ENCODE measurements at regions not wholly inside any gene's neighbourhood (a gene's known extent, or its start where the extent isn't known, plus 50 kb on each side); places are given as distances from the start of the nearest gene placed in this dataset.

- H3K4me2 ChIP-seq (ENCODE audit: low read length) = no peak overlapping the region
- CTCF ChIA-PET = no interaction called here
- POLR2A ChIA-PET (ENCODE audit: unreplicated experiment) = no interaction called here
- H3K9me2 ChIP-seq (replicated peaks; ENCODE audit: low read length) = no peaks in the 10 kb centered on the region
- no peak overlapping the region for H3K4me3 ChIP-seq (ENCODE audit: low read length)
- DNase-seq (no peak), ATAC-seq (no peak)
- H3F3A ChIP-seq (ENCODE audit: low read length, unreplicated experiment) = no peaks in the 10 kb centered on the region
- H3K36me3 ChIP-seq (ENCODE audit: low read depth, low read length) = no peaks in the 10 kb centered on the region
- no peaks in the 10 kb centered on the region for H3K4me1 ChIP-seq (ENCODE audit: insufficient read depth, low read length)
- no peak overlapping the region for H2AFZ ChIP-seq (ENCODE audit: low read length)
- H3K27me3 ChIP-seq (ENCODE audit: low read length) = peaks cover 24% of the 10 kb centered on the region
- no peak for TF ChIP-seq EZH2phosphoT487 (IDR thresholded peaks at IDR 0.05; ENCODE audit: borderline replicate concordance, low read length)
- TF ChIP-seq CTCF (conservative IDR thresholded peaks at IDR 0.05; ENCODE audit: low read depth, low read length) = no peak
- no peak for TF ChIP-seq EZH2 (IDR thresholded peaks at IDR 0.05; ENCODE audit: low read length, unreplicated experiment)
- no peak overlapping the region for H3K27ac ChIP-seq (ENCODE audit: low read length)
- no peaks in the 10 kb centered on the region for H3K9me3 ChIP-seq (ENCODE audit: low read length)
- intact Hi-C loops (cut with micrococcal nuclease) = no loop called here
- no TSS peak for BruUV-seq (replicated peaks)
- no peak overlapping the region for H3K9ac ChIP-seq (ENCODE audit: low read length)
- H3K79me2 ChIP-seq (ENCODE audit: low read length) = no peaks in the 10 kb centered on the region
- no peaks in the 10 kb centered on the region for H4K20me1 ChIP-seq (ENCODE audit: low read length)
These were observed 840.3 kb downstream of the TBC1D22A start for GRCh38 chr22:47602732-47603131.

- Histone ChIP-seq H3K27me3 (ENCODE audit: low read length) (peaks cover 26% of the 10 kb centered on the region), H3K9ac (ENCODE audit: low read length) (no peak overlapping the region), H3K79me2 (ENCODE audit: low read length) (no peaks in the 10 kb centered on the region), H3K36me3 (ENCODE audit: low read depth, low read length) (no peaks in the 10 kb centered on the region), H4K20me1 (ENCODE audit: low read length) (no peaks in the 10 kb centered on the region), H3K4me2 (ENCODE audit: low read length) (no peak overlapping the region), H3F3A (ENCODE audit: low read length, unreplicated experiment) (no peaks in the 10 kb centered on the region), H3K9me2 (replicated peaks; ENCODE audit: low read length) (no peaks in the 10 kb centered on the region), H3K4me1 (ENCODE audit: insufficient read depth, low read length) (no peaks in the 10 kb centered on the region), H3K27ac (ENCODE audit: low read length) (no peak overlapping the region), H3K9me3 (ENCODE audit: low read length) (no peaks in the 10 kb centered on the region), H3K4me3 (ENCODE audit: low read length) (no peak overlapping the region), H2AFZ (ENCODE audit: low read length) (no peak overlapping the region)
- intact Hi-C loops (cut with micrococcal nuclease) = no loop called here
- ATAC-seq (no peak), DNase-seq (no peak)
- ChIA-PET CTCF (no interaction called here), POLR2A (ENCODE audit: unreplicated experiment) (no interaction called here)
- no TSS peak for BruUV-seq (replicated peaks)
- no peak for TF ChIP-seq CTCF (conservative IDR thresholded peaks at IDR 0.05; ENCODE audit: low read depth, low read length)
- no peak for TF ChIP-seq EZH2 (IDR thresholded peaks at IDR 0.05; ENCODE audit: low read length, unreplicated experiment)
- no peak for TF ChIP-seq EZH2phosphoT487 (IDR thresholded peaks at IDR 0.05; ENCODE audit: borderline replicate concordance, low read length)
These were observed 839.2 kb downstream of the TBC1D22A start for GRCh38 chr22:47601666-47602065.

- Histone ChIP-seq H3F3A (ENCODE audit: low read length, unreplicated experiment) (no peaks in the 10 kb centered on the region), H3K79me2 (ENCODE audit: low read length) (no peaks in the 10 kb centered on the region), H3K36me3 (ENCODE audit: low read depth, low read length) (no peaks in the 10 kb centered on the region), H4K20me1 (ENCODE audit: low read length) (no peaks in the 10 kb centered on the region), H2AFZ (ENCODE audit: low read length) (no peak overlapping the region), H3K27ac (ENCODE audit: low read length) (no peak overlapping the region), H3K4me3 (ENCODE audit: low read length) (no peak overlapping the region), H3K27me3 (ENCODE audit: low read length) (peaks cover 21% of the 10 kb centered on the region), H3K9me3 (ENCODE audit: low read length) (no peaks in the 10 kb centered on the region), H3K4me2 (ENCODE audit: low read length) (no peak overlapping the region), H3K9me2 (replicated peaks; ENCODE audit: low read length) (no peaks in the 10 kb centered on the region), H3K4me1 (ENCODE audit: insufficient read depth, low read length) (no peaks in the 10 kb centered on the region), H3K9ac (ENCODE audit: low read length) (no peak overlapping the region)
- DNase-seq (no peak), ATAC-seq (no peak)
- CTCF ChIA-PET = no interaction called here
- intact Hi-C loops (cut with micrococcal nuclease) = no loop called here
- no TSS peak for BruUV-seq (replicated peaks)
- POLR2A ChIA-PET (ENCODE audit: unreplicated experiment) = no interaction called here
- TF ChIP-seq EZH2phosphoT487 (IDR thresholded peaks at IDR 0.05; ENCODE audit: borderline replicate concordance, low read length) (no peak), CTCF (conservative IDR thresholded peaks at IDR 0.05; ENCODE audit: low read depth, low read length) (no peak), EZH2 (IDR thresholded peaks at IDR 0.05; ENCODE audit: low read length, unreplicated experiment) (no peak)
These were observed 838.6 kb downstream of the TBC1D22A start for GRCh38 chr22:47600791-47601625.

Measured in PC-3 (cell line).